Transverse colon (tissue), 4 donors: ENCODE measurements at regions not wholly inside any gene's neighbourhood (a gene's known extent, or its start where the extent isn't known, plus 50 kb on each side); places are given as distances from the start of the nearest gene placed in this dataset.

ENCODE experiments used
- DNase-seq: peaks from one replicate; pipeline ENCODE4 v3.0.0-alpha.2; 2019
- H3K27ac ChIP-seq, 4 donors: fragments of 200-600 bp; sonication (generic); 2 replicates each; pipeline ENCODE4 v1.5.1; 2016 to 2018; ENCODE audit warnings: inconsistent platforms in 4 of 4
- H3K27me3 ChIP-seq: fragments of 200-600 bp; sonication (generic); 2 replicates; pipeline ENCODE4 v1.5.1; 2017; ENCODE audit warnings: inconsistent platforms
- H3K36me3 ChIP-seq, 4 donors: fragments of 200-600 bp; sonication (generic); 2 replicates each; pipeline ENCODE4 v1.5.1; 2017 to 2019; ENCODE audit warnings: inconsistent platforms in 4 of 4
- H3K4me1 ChIP-seq, 4 donors: fragments of 200-600 bp; sonication (generic); 2 replicates each; pipeline ENCODE4 v1.5.1; 2017 to 2020; ENCODE audit warnings: inconsistent platforms in 4 of 4
- H3K4me3 ChIP-seq, 4 donors: fragments of 200-600 bp; sonication (generic); 1 replicate in 1 of 4; 2 replicates in 3 of 4; pipeline versions ENCODE4 v1.5.1 to v1.6.1; 2017 to 2019; ENCODE audit warnings: inconsistent platforms in 4 of 4
- H3K9me3 ChIP-seq, 2 donors: fragments of 200-600 bp; sonication (generic); 2 replicates each; pipeline ENCODE4 v1.5.1; 2017 to 2019; ENCODE audit warnings: inconsistent platforms in 2 of 2
- EP300 ChIP-seq: sonication (generic); formaldehyde crosslinking; IDR thresholded peaks from one replicate; pipeline ENCODE4 v1.6.1; 2017; ENCODE audit warnings: antibody characterized with exemption, low read depth
- POLR2A ChIP-seq: fragments of 450-650 bp; IDR thresholded peaks from one replicate; pipeline ENCODE4 v1.6.1; 2016; ENCODE audit warnings: antibody characterized with exemption, mild to moderate bottlenecking, moderate library complexity
- POLR2AphosphoS5 ChIP-seq, 3 donors: sonication (generic); formaldehyde crosslinking; IDR thresholded peaks; one replicate each; pipeline ENCODE4 v1.6.1; 2016; ENCODE audit warnings: antibody characterized with exemption in 3 of 3
- WGBS, 2 donors: methylation state at CpG; one replicate each; pipeline ENCODE4 v1.1.5; 2018; ENCODE audit warnings: low coverage in 1 of 2; 5-methylcytosine and 5-hydroxymethylcytosine counted together
- in situ Hi-C, 4 donors: fragments of 200-750 bp; cut with MboI; loops; one replicate each; pipeline versions ENCODE4 v1.15.0 to v1.15.1; 2017; ENCODE audit warnings: low sequenced_read_pairs in 3 of 4, low pct_ligation_motif_present in 1 of 4, low pct_unique_long_range_greater_than_20kb in 1 of 4
- intact Hi-C: fragments of 100-400 bp; cut with DNase I; formaldehyde crosslinking; loops from one replicate; pipeline ENCODE4 v1.15.1; 2023; ENCODE audit warnings: low total_unique reads
- TF ChIP-seq, protein P1 (sequence below), 5 experiments: fragments of 200-600 bp in 3 of 5; fragments of 450-650 bp in 2 of 5; sonication (generic) in 3 of 5; IDR thresholded peaks; 1 replicate in 2 of 5; 2 replicates in 3 of 5; pipeline ENCODE4 v1.5.1; 2016 to 2017; ENCODE audit warnings: antibody characterized with exemption in 5 of 5, inconsistent platforms in 3 of 5, mild to moderate bottlenecking in 2 of 5, moderate library complexity in 1 of 5

DNA sequence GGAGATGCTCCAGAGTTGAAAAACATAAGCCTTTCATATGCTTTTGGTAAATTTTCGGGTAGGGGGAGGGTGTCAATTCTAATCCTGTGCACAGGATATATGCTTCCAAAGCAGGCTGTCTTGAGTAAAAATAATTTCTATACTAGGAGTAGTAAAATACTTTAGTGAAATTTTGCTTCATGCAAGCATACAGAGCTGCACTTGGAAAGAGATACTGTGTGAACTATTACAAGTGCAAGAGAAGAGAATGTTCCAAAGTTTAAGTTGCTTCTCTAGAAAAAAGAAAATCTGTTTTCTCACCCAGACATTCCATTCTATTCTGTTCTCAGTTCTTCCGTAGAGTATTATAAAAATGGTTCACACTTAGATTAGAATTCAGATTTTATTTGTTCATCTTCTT is 324.6 kb upstream of the AADAT start:
- no peaks in the 10 kb centered on the region for H3K36me3 ChIP-seq
- TF ChIP-seq EP300: no peak
- TF ChIP-seq, protein P1, sequence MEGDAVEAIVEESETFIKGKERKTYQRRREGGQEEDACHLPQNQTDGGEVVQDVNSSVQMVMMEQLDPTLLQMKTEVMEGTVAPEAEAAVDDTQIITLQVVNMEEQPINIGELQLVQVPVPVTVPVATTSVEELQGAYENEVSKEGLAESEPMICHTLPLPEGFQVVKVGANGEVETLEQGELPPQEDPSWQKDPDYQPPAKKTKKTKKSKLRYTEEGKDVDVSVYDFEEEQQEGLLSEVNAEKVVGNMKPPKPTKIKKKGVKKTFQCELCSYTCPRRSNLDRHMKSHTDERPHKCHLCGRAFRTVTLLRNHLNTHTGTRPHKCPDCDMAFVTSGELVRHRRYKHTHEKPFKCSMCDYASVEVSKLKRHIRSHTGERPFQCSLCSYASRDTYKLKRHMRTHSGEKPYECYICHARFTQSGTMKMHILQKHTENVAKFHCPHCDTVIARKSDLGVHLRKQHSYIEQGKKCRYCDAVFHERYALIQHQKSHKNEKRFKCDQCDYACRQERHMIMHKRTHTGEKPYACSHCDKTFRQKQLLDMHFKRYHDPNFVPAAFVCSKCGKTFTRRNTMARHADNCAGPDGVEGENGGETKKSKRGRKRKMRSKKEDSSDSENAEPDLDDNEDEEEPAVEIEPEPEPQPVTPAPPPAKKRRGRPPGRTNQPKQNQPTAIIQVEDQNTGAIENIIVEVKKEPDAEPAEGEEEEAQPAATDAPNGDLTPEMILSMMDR (IDR thresholded peaks at IDR 0.05): no peak
- TF ChIP-seq POLR2A: no peak
- no peak for TF ChIP-seq POLR2AphosphoS5 (IDR thresholded peaks at IDR 0.05)
- peaks cover 0 to 3% of the 10 kb centered on the region in 2 donors for H3K9me3 ChIP-seq
- H3K27ac ChIP-seq: no peak overlapping the region
- in situ Hi-C loops (no loop called here), intact Hi-C loops (no loop called here)
- H3K4me1 ChIP-seq: no peaks in the 10 kb centered on the region
- H3K4me3 ChIP-seq: no peak overlapping the region
- WGBS, 2 donors: 38 to 45% methylated on average over 2 of the region's 2 CpGs
- no peak for DNase-seq
- no peaks in the 10 kb centered on the region for H3K27me3 ChIP-seq

DNA sequence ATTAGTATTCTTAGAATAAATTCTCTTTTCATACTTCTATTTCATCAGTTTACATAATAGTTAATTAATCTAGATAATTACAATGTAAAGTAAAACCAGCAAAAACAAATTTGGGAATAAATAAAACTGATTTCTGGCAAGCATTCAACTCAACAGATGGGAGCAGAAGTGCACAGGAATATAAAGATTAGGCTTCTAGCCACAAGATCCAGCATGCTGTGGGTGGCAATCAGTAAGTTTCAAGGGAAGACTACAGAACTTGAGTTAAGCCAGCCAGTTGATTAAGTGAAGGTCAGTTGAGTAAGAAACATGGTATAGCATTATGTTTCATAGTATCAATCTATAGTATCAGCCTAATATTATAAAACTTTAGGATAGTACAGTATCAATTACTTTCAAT is 324.2 kb upstream of the AADAT start:
- H3K9me3 ChIP-seq: peaks cover 0 to under 1% of the 10 kb centered on the region in 2 donors
- H3K4me3 ChIP-seq: no peak overlapping the region
- in situ Hi-C loops: no loop called here
- no peaks in the 10 kb centered on the region for H3K36me3 ChIP-seq
- TF ChIP-seq POLR2AphosphoS5 (IDR thresholded peaks at IDR 0.05): no peak
- TF ChIP-seq EP300: no peak
- TF ChIP-seq POLR2A: no peak
- TF ChIP-seq, protein P1 (IDR thresholded peaks at IDR 0.05): no peak
- no peaks in the 10 kb centered on the region for H3K27me3 ChIP-seq
- H3K4me1 ChIP-seq: no peaks in the 10 kb centered on the region
- no peak overlapping the region for H3K27ac ChIP-seq
- intact Hi-C loops: no loop called here
- no peak for DNase-seq

DNA sequence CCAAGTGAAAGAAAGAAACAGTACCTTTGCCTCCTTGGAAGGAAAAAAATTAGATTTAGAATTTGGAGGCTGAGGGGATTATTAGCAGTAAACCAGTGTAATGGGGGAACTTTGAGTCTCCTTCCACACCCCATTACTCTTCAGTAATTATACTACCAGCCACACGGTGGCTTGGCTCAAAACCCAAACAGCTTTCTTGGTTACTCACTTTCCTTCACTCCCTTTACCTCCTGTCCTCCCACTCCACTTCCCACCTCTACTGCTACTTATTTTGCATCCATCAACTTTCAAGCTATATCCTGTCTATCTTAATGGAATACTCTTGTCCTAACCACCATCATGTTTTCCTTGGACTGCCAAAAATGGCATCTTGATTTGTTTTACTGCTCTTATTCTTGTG is 310.6 kb upstream of the AADAT start:
- no peak overlapping the region for H3K4me3 ChIP-seq
- in situ Hi-C loops: no loop called here
- H3K4me1 ChIP-seq: no peaks in the 10 kb centered on the region
- H3K27me3 ChIP-seq: no peaks in the 10 kb centered on the region
- WGBS, 2 donors: 5 to 13% methylated on average over 1 of the region's 1 CpG
- DNase-seq: no peak
- H3K9me3 ChIP-seq: no peaks in the 10 kb centered on the region
- TF ChIP-seq POLR2AphosphoS5 (IDR thresholded peaks at IDR 0.05) (no peak), EP300 (no peak), POLR2A (no peak)
- TF ChIP-seq, protein P1 (IDR thresholded peaks at IDR 0.05): no peak
- no peak overlapping the region for H3K27ac ChIP-seq
- intact Hi-C loops: no loop called here
- no peaks in the 10 kb centered on the region for H3K36me3 ChIP-seq

DNA sequence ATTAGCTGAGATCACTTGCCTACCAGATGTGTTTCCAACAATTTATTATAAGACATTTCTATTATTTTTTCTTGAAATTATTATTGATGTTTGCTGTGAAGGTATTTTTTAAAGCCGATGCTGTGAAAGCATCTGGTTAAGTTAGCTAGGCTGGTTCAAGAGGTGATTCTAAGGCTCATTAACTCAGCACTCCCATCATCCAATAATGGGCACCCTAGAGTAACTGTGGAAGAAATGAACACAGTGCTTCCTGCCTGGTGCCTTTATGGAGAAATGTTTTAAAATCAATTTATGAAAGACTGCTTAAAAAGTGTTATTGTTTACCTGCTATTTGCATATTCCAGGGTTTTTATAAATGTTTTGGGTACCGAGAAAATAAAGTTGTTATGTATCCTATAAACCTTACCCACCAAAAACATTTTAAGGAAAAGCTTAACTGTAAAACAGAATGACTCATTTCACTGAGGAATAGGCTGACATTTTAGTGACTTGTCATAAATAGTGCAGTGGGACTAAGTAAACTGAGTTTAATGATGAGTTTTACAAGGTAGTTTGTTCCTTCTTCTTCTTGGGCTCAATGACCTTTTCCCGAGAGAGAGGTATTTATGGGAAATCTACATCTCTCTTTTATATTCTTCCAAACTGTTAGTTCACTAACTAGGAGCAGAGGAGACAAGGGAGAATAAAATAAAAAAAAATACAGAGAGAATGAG is 310.0 kb upstream of the AADAT start:
- no peak overlapping the region for H3K27ac ChIP-seq
- no peaks in the 10 kb centered on the region for H3K9me3 ChIP-seq
- intact Hi-C loops (no loop called here), in situ Hi-C loops (no loop called here)
- no peaks in the 10 kb centered on the region for H3K27me3 ChIP-seq
- no peak for DNase-seq
- H3K36me3 ChIP-seq: no peaks in the 10 kb centered on the region
- no peak overlapping the region for H3K4me3 ChIP-seq
- TF ChIP-seq EP300: no peak
- TF ChIP-seq, protein P1 (IDR thresholded peaks at IDR 0.05): no peak
- TF ChIP-seq POLR2A: no peak
- no peak for TF ChIP-seq POLR2AphosphoS5 (IDR thresholded peaks at IDR 0.05)
- H3K4me1 ChIP-seq: no peaks in the 10 kb centered on the region
- 37 to 41% methylated on average over 3 of the region's 3 CpGs for WGBS, 2 donors
